ENCODE measurements at regions not wholly inside any gene's neighbourhood (a gene's known extent, or its start where the extent isn't known, plus 50 kb on each side); places are given as distances from the start of the nearest gene placed in this dataset.

DNA sequence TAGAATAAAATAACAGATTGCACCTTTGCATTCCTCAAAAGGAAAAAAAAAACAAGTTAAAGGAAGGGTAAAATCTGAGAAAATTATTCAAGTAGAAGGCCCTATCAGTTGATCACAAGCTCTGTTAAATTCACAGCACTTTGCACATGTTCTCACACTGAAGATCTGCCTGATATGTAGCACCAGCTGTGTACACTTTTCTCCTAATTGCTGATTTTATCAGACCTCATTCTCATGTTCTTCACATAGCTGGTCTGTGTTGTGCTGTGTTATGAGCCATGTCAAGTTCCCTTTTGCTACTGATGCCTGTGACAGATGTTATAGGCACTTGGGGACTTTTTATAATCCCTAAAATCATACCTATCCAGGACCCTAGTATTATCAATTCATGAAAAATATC lies 390.4 kb upstream of the PRR16 start:
- TF ChIP-seq, protein P1, sequence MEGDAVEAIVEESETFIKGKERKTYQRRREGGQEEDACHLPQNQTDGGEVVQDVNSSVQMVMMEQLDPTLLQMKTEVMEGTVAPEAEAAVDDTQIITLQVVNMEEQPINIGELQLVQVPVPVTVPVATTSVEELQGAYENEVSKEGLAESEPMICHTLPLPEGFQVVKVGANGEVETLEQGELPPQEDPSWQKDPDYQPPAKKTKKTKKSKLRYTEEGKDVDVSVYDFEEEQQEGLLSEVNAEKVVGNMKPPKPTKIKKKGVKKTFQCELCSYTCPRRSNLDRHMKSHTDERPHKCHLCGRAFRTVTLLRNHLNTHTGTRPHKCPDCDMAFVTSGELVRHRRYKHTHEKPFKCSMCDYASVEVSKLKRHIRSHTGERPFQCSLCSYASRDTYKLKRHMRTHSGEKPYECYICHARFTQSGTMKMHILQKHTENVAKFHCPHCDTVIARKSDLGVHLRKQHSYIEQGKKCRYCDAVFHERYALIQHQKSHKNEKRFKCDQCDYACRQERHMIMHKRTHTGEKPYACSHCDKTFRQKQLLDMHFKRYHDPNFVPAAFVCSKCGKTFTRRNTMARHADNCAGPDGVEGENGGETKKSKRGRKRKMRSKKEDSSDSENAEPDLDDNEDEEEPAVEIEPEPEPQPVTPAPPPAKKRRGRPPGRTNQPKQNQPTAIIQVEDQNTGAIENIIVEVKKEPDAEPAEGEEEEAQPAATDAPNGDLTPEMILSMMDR (CRISPR knock-in tag; IDR thresholded peaks at IDR 0.05), result no peak
- TF ChIP-seq, protein P2, sequence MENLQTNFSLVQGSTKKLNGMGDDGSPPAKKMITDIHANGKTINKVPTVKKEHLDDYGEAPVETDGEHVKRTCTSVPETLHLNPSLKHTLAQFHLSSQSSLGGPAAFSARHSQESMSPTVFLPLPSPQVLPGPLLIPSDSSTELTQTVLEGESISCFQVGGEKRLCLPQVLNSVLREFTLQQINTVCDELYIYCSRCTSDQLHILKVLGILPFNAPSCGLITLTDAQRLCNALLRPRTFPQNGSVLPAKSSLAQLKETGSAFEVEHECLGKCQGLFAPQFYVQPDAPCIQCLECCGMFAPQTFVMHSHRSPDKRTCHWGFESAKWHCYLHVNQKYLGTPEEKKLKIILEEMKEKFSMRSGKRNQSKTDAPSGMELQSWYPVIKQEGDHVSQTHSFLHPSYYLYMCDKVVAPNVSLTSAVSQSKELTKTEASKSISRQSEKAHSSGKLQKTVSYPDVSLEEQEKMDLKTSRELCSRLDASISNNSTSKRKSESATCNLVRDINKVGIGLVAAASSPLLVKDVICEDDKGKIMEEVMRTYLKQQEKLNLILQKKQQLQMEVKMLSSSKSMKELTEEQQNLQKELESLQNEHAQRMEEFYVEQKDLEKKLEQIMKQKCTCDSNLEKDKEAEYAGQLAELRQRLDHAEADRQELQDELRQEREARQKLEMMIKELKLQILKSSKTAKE (CRISPR knock-in tag; IDR thresholded peaks at IDR 0.05; ENCODE audit: borderline replicate concordance), result no peak
- TF ChIP-seq MEF2D (CRISPR knock-in tag; IDR thresholded peaks at IDR 0.05) (no peak), FOXC1 (CRISPR knock-in tag; IDR thresholded peaks at IDR 0.05; ENCODE audit: borderline replicate concordance) (no peak), JUNB (CRISPR knock-in tag; IDR thresholded peaks at IDR 0.05; ENCODE audit: borderline replicate concordance) (no peak), RARA (CRISPR knock-in tag; IDR thresholded peaks at IDR 0.05) (no peak), ZNF777 (CRISPR knock-in tag; IDR thresholded peaks at IDR 0.05) (no peak), RAD21 (CRISPR knock-in tag; IDR thresholded peaks at IDR 0.05) (no peak), KLF16 (CRISPR knock-in tag; IDR thresholded peaks at IDR 0.05) (no peak), POLR2A (IDR thresholded peaks at IDR 0.05; ENCODE audit: insufficient read depth in 1 of 2, low read depth in 2 of 2, low read length in 2 of 2) (no peak), MXI1 (IDR thresholded peaks at IDR 0.05; ENCODE audit: borderline replicate concordance, low read depth, low read length) (no peak)
- TF ChIP-seq, protein P3, sequence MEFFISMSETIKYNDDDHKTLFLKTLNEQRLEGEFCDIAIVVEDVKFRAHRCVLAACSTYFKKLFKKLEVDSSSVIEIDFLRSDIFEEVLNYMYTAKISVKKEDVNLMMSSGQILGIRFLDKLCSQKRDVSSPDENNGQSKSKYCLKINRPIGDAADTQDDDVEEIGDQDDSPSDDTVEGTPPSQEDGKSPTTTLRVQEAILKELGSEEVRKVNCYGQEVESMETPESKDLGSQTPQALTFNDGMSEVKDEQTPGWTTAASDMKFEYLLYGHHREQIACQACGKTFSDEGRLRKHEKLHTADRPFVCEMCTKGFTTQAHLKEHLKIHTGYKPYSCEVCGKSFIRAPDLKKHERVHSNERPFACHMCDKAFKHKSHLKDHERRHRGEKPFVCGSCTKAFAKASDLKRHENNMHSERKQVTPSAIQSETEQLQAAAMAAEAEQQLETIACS (CRISPR knock-in tag; IDR thresholded peaks at IDR 0.05), result no peak
- TF ChIP-seq, protein P4, sequence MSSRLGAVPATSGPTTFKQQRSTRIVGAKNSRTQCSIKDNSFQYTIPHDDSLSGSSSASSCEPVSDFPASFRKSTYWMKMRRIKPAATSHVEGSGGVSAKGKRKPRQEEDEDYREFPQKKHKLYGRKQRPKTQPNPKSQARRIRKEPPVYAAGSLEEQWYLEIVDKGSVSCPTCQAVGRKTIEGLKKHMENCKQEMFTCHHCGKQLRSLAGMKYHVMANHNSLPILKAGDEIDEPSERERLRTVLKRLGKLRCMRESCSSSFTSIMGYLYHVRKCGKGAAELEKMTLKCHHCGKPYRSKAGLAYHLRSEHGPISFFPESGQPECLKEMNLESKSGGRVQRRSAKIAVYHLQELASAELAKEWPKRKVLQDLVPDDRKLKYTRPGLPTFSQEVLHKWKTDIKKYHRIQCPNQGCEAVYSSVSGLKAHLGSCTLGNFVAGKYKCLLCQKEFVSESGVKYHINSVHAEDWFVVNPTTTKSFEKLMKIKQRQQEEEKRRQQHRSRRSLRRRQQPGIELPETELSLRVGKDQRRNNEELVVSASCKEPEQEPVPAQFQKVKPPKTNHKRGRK (CRISPR knock-in tag; IDR thresholded peaks at IDR 0.05), result no peak

Data from HepG2 (cell line).